Astrocyte (in vitro differentiated cells and primary cell): ENCODE measurements at regions not wholly inside any gene's neighbourhood (a gene's known extent, or its start where the extent isn't known, plus 50 kb on each side); places are given as distances from the start of the nearest gene placed in this dataset.

Experiments
- DNase-seq: peaks from one replicate; pipeline ENCODE4 v3.0.0-alpha.2; 2010; ENCODE audit warnings: low read depth
- FAIRE-seq: peaks from 2 replicates; lab custom pipeline; 2011; peaks lifted over from hg19 to GRCh38; lab: Jason Lieb, UNC
- H2AFZ ChIP-seq: 2 replicates; pipeline ENCODE4 v1.6.0; 2012; ENCODE audit warnings: low read depth, low read length, inconsistent platforms
- H3K27ac ChIP-seq: 2 replicates; pipeline ENCODE4 v1.5.1; 2011; ENCODE audit warnings: low read depth, low read length, inconsistent platforms
- H3K27me3 ChIP-seq: 2 replicates; pipeline ENCODE4 v1.6.0; 2011; ENCODE audit warnings: low read length, inconsistent platforms; ENCODE audit not compliant: insufficient read depth
- H3K36me3 ChIP-seq: 2 replicates; pipeline ENCODE4 v1.5.1; 2011; ENCODE audit warnings: low read length, inconsistent platforms; ENCODE audit not compliant: insufficient read depth
- H3K4me1 ChIP-seq: 2 replicates; pipeline ENCODE4 v1.5.1; 2011; ENCODE audit warnings: low read length, inconsistent platforms; ENCODE audit not compliant: insufficient read depth
- H3K4me2 ChIP-seq: 2 replicates; pipeline ENCODE4 v1.6.0; 2012; ENCODE audit warnings: low read length, inconsistent platforms
- H3K4me3 ChIP-seq: 2 replicates; pipeline ENCODE4 v1.5.1; 2011; ENCODE audit warnings: low read depth, mild to moderate bottlenecking, low read length, inconsistent platforms; ENCODE audit not compliant: insufficient read depth
- H3K79me2 ChIP-seq: 2 replicates; pipeline ENCODE4 v1.6.0; 2012; ENCODE audit warnings: mild to moderate bottlenecking, low read length, inconsistent platforms; ENCODE audit not compliant: insufficient read depth
- H3K9ac ChIP-seq: 2 replicates; pipeline ENCODE4 v1.6.0; 2012; ENCODE audit warnings: mild to moderate bottlenecking, low read length, inconsistent platforms
- H3K9me3 ChIP-seq: 2 replicates; pipeline ENCODE4 v1.5.1; 2012; ENCODE audit warnings: low read depth, mild to moderate bottlenecking, low read length, inconsistent platforms; ENCODE audit not compliant: insufficient read depth
- H4K20me1 ChIP-seq: 2 replicates; pipeline ENCODE4 v1.6.0; 2012; ENCODE audit warnings: low read length, inconsistent platforms; ENCODE audit not compliant: insufficient read depth
- H3K27ac Mint-ChIP-seq: one replicate; pipeline ENCODE4 v1.8.0; 2021; ENCODE audit warnings: mild to moderate bottlenecking, mixed read lengths; ENCODE audit not compliant: unreplicated experiment
- H3K27me3 Mint-ChIP-seq: one replicate; pipeline ENCODE4 v1.8.0; 2021; ENCODE audit warnings: low read depth, mixed read lengths; ENCODE audit not compliant: unreplicated experiment
- H3K36me3 Mint-ChIP-seq: one replicate; pipeline ENCODE4 v1.8.0; 2021; ENCODE audit warnings: low read depth, mixed read lengths; ENCODE audit not compliant: unreplicated experiment
- H3K4me1 Mint-ChIP-seq: one replicate; pipeline ENCODE4 v1.8.0; 2021; ENCODE audit warnings: low read depth, mixed read lengths; ENCODE audit not compliant: unreplicated experiment
- H3K4me3 Mint-ChIP-seq: one replicate; pipeline ENCODE4 v1.8.0; 2021; ENCODE audit warnings: mild to moderate bottlenecking, moderate library complexity, mixed read lengths; ENCODE audit not compliant: unreplicated experiment
- H3K9me3 Mint-ChIP-seq: one replicate; pipeline ENCODE4 v1.8.0; 2021; ENCODE audit warnings: mild to moderate bottlenecking, mixed read lengths; ENCODE audit not compliant: unreplicated experiment
- CTCF ChIP-seq: IDR thresholded peaks from 2 replicates; pipeline ENCODE4 v1.5.1; 2011; ENCODE audit warnings: low read depth, mild to moderate bottlenecking, inconsistent platforms, low read length, moderate library complexity; ENCODE audit not compliant: insufficient read depth
- EZH2 ChIP-seq: IDR thresholded peaks from 2 replicates; pipeline ENCODE4 v1.6.1; 2012; ENCODE audit warnings: mild to moderate bottlenecking, low read length, inconsistent platforms; ENCODE audit not compliant: insufficient read depth

- no peak overlapping the region for H3K27ac ChIP-seq
- Mint-ChIP-seq H3K4me3 (no peak overlapping the region), H3K27me3 (no peaks in the 10 kb centered on the region), H3K4me1 (peaks cover 13% of the 10 kb centered on the region), H3K9me3 (no peaks in the 10 kb centered on the region), H3K36me3 (peaks cover 3% of the 10 kb centered on the region), H3K27ac (no peak overlapping the region)
- no peak overlapping the region for H3K4me3 ChIP-seq
- H3K27me3 ChIP-seq = no peaks in the 10 kb centered on the region
- no peaks in the 10 kb centered on the region for H3K36me3 ChIP-seq
- DNase-seq (peak; percentile 63), FAIRE-seq (no peak)
- peaks cover 23% of the 10 kb centered on the region for H3K4me1 ChIP-seq
- no peak overlapping the region for H3K9ac ChIP-seq
- no peak overlapping the region for H2AFZ ChIP-seq
- H3K9me3 ChIP-seq = no peaks in the 10 kb centered on the region
- TF ChIP-seq CTCF = no peak
- no peak for TF ChIP-seq EZH2
- H3K79me2 ChIP-seq = no peaks in the 10 kb centered on the region
- H3K4me2 ChIP-seq = no peak overlapping the region
- H4K20me1 ChIP-seq = no peaks in the 10 kb centered on the region
Observed at GRCh38 chr20:4087923-4088322, 60.7 kb upstream of the SMOX start.

GRCh38 chr20:4086771-4087687 is 61.6 kb upstream of the SMOX start:
- Histone ChIP-seq H2AFZ (no peak overlapping the region), H3K4me1 (peaks cover 29% of the 10 kb centered on the region), H3K9me3 (no peaks in the 10 kb centered on the region), H3K79me2 (no peaks in the 10 kb centered on the region), H4K20me1 (no peaks in the 10 kb centered on the region), H3K9ac (no peak overlapping the region), H3K36me3 (no peaks in the 10 kb centered on the region), H3K4me2 (no peak overlapping the region), H3K27ac (no peak overlapping the region), H3K4me3 (no peak overlapping the region), H3K27me3 (no peaks in the 10 kb centered on the region)
- TF ChIP-seq EZH2 (no peak), CTCF (no peak)
- Mint-ChIP-seq H3K27me3 (no peaks in the 10 kb centered on the region), H3K4me3 (no peak overlapping the region), H3K4me1 (peaks cover 18% of the 10 kb centered on the region), H3K36me3 (peaks cover 3% of the 10 kb centered on the region), H3K27ac (no peak overlapping the region), H3K9me3 (no peaks in the 10 kb centered on the region)
- DNase-seq (no peak), FAIRE-seq (no peak)

DNA sequence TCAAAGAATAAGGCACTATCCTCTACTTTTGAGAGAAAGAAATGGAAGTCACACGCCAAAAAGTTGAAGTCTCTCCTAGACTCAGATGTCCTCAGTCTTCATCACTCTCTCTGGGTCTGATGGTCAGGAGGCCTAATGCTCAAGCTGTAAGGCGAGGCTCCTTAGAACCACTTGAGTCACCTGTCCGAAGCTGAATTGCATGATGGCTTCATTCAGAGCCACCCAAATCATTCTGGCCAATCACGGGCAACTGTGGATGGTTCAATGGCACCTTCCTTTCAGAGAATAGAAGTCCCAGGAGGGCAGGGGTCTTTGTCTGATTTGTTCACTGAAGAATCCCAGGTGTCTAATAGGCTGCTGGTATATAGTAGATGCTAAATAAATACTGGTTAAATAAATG is 63.9 kb upstream of the SMOX start:
- no peak overlapping the region for H3K27ac Mint-ChIP-seq

More for the DNA sequence above, 63.9 kb upstream of the SMOX start:
- H3K4me3 Mint-ChIP-seq = peak overlapping the region; percentile 50
- Histone ChIP-seq H3K27me3 (no peaks in the 10 kb centered on the region), H3K4me1 (peaks cover 14% of the 10 kb centered on the region), H3K27ac (no peak overlapping the region), H3K79me2 (no peaks in the 10 kb centered on the region), H4K20me1 (no peaks in the 10 kb centered on the region), H3K4me3 (no peak overlapping the region), H2AFZ (no peak overlapping the region), H3K9ac (peak overlapping the region; percentile 73), H3K4me2 (peak overlapping the region; percentile 85), H3K9me3 (no peaks in the 10 kb centered on the region), H3K36me3 (no peaks in the 10 kb centered on the region)
- H3K27me3 Mint-ChIP-seq = no peaks in the 10 kb centered on the region
- FAIRE-seq = no peak
- no peak for DNase-seq
- no peaks in the 10 kb centered on the region for H3K9me3 Mint-ChIP-seq
- TF ChIP-seq EZH2 = no peak
- TF ChIP-seq CTCF = no peak
- peaks cover 3% of the 10 kb centered on the region for H3K36me3 Mint-ChIP-seq
- peaks cover 7% of the 10 kb centered on the region for H3K4me1 Mint-ChIP-seq
